HG03558 (cell line): ENCODE measurements at regions not wholly inside any gene's neighbourhood (a gene's known extent, or its start where the extent isn't known, plus 50 kb on each side); places are given as distances from the start of the nearest gene placed in this dataset.
"Not testable (repeated sequence)": the region's sequence is repeated elsewhere in the genome, so short reads cannot be mapped to it uniquely, and the experiment has no call there.

Source experiments
- ATAC-seq: cut with Tn5 transposase; IDR thresholded peaks from one replicate; pipeline ENCODE4 v1.9.1; 2021; ENCODE audit warnings: moderate number of reproducible peaks; ENCODE audit not compliant: unreplicated experiment; ENCODE audit errors: extremely low read depth

DNA sequence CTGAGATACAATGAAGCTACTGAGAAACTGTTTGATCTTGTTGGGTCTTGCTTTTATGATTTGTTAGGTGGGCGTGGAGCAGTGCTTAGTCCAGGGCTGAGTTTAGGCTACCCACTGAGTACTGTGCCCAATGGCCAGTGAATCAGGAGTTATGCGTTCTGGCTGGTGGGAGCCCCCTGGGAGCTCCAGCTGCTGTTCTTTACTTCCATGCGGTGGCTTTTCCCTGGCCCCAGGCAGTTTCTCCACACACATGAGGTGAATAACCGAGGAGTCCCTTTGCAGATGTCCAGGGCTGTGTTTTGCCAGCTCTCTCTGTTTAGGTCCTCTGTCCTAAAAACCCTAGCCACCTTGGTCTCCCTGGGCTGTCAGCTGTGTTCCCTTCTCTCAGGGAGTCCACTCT, 106.5 kb downstream of the KLF13 start:
- no peak for ATAC-seq

DNA sequence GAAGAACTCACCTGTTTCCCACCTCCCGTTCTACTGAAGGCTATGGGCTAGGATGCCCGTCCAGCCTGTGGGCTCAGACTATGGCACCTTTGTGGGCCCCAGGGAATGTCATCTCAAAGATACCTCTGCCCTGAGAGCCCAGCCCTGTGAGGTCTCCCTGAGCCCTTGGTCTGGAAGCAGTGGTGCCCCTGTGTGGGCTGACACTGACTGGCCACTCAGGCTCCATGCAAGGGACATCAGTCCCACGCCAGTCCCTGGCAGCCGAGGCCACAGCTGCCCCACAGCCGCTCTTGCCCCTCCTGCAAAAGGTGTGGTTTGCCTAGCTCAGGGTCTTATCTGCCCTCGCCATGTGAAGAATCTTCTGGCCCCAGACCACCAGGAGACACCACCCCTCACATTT, 106.9 kb downstream of the KLF13 start:
- ATAC-seq, result no peak

DNA sequence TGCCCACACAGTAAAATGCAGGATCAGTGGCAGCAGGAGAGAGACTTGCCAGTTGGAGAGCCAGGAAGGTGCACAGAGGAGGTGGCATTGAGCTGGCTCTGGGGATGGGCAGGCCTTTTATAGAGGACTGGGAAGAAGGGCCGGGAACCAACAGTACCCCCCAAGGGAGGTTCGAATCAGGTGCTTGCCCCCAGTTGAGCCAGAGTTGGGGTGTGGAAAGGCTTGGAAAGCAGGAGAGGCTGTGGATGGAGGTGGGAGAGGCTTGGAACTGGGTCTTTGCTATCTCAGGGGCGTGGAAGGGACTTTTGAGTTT, 107.6 kb downstream of the KLF13 start:
- no peak for ATAC-seq

DNA sequence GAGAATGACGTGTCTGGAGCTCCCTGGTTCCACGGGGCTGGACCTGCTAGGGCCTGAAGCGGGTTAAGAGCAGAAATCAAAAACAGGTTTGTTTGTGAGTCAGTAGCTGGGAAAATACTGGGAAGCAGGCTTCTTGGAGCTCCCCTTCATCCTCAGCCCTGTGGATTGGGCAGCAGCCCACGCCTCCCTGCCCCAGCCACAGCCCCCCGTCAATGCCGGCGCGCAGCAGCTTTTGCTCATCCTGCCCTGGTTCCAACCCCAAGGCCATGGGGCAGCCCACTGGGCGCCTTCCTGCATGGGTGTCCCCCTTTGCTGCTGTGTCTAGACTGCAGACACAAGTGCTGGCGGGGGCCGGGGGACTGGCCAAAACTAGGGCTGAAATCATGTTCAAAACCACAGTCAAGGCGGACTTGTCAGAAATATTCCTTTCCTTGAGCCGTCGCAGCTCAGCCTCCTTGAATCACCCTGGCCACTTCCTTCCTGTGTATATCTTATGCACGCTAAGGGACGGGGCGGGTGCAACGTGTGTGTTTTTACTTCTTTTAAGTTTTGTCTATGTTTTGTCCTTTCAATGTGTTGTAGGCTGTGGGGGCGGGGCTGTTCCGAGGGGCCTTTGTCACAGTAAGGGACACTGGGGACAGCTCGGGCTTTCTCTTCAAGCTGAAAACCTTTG, 108.1 kb downstream of the KLF13 start:
- peak; percentile 23 for ATAC-seq

DNA sequence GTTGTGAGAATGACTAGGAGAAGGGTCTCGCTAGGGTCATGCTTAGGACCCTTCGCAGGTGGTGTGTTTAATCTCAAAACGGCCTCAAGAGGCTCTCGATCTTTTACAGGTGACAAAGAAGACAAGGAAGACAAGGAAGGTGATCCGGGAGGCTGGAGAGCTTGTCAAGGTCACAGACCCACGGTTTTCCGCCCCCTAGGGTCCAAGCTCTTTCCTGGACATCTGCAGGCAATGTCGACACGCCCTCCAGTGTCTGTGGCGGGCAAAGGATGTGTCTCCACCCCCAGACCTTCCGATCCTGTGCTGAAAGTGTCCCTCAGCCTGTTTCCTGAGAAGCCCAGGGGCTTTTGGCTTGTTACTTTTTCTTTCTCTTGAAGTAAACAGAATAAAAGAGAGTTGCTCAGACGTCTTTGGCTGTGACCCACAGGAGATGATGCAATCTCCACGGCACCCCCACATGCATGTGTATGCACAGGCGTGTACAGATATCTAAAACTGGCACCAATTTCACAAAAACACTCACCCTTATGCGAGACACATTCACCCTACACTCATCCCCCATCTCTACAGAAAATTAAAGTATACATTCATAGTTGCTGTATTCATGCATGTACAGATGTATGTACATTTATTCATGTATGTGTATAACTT, 108.8 kb downstream of the KLF13 start:
- peak; percentile 52 for ATAC-seq

DNA sequence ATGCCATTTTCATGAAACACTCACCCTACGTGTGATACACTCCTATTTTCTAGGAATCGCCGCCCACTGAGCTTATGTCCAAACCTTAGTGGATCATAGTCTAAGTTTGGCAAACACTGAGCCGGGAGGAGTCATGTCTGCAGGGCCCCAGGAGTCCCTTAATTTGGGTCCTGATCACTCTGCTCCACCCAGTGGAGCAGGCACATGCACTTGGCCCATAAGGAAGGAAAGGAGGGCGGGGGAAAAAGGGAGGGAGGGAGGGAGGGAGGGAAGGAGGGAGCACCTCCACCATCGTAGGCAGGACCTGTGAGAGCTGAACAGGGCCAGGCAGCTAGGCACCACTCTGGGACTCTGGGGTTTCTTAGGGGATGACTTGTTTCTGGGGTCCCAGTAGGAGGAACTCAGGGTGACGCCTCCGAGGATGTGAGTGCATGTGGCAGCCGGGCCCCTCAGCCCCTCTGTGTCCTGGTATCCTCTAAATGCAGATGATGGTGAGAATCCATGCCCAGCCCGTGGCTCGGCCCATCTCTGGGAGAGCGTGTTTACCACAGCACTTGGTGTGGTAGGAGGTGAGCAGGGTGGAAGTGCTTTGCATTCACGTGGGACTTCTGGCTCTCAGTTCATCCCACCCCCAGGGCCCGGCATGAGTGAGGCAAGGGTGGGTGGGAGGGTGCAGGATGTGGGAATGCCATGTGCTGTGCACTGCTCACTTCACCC, 109.4 kb downstream of the KLF13 start:
- no peak for ATAC-seq

DNA sequence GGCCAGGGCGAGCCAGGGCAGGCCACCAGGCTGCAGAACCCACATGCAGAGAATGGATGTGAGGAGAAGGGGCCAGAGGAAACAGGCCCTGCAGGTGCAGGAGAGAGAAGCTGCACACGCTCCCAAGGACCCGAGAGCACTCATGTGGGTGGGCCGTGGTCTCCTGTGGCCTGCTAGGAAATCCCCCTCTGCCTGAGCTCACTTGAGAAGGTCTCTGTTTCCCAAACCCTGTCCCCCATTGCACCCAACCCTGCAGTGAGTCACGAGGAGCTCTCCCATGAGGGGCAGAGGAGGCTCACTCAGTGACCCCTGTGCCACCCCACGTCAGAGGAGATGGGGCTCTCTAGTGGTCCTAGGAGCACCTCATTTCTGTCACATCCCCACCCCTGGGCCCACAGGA, 111.1 kb downstream of the KLF13 start:
- no peak for ATAC-seq

DNA sequence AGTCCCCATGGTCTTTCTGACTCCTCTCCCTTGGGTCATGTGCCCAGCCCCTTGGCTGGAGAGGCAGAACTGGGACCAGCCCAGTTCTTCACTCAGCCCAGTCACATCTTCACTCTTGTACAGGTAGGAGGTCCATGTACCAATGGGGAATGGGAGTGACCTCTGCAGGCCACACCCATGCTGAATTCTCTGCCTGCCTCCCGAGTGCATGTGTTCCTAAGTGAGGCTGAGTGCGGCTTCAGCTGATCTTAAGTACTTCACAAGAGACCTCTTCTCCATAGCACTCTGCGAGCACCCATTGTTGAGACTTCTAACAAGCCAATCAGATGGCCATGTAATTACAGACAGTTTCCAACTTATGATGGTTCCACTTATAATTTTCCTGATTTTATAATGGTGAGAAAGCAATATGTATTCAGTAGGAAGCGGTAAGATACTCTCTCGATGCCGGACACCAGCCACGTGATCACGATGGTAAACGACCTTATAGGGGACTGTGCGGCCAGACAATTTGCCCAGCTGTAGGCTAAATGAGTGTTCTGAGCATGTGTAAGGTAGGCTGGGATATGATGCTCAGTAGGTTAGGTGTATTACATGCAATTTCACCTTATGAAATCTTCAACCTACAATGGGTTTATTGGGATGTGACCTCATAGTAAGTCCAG, 112.1 kb downstream of the KLF13 start:
- no peak for ATAC-seq

DNA sequence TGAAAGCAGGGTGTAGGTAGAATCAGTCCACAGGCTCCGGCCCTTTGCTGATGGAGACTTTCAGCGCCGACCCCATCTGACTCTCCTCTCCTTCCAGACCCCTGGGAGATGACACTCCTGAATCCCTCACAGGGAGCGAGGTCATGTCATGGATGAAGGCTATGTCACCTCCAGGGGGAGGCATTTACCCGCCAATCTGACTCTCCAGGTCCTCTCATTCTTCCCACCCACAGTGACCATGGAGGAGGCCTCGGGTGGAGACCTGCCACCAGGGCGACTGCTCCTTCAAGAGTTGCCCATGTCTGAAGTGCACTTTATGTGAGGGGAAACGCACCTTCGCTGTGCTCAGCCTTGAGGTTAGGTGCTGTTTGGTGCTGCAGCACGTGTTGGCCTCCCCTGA, 112.7 kb downstream of the KLF13 start:
- ATAC-seq, result no peak

DNA sequence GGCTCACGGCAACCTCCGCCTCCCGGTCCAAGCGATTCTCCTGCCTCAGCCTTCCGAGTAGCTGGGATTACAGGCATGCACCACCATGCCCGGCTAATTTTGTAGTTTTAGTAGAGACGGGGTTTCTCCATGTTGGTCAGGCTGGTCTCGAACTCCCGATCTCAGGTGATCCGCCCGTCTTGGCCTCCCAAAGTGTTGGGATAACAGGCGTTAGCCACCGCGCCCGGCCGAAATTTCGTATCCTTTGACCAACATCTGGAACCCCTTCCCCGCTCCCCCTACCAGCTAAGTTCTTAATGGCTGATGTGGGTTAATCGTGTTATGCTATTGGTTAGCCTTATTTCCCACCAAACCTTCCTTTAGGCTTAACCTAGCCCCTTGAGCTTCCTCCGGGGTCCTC, 113.6 kb downstream of the KLF13 start:
- not testable (repeated sequence) for ATAC-seq

DNA sequence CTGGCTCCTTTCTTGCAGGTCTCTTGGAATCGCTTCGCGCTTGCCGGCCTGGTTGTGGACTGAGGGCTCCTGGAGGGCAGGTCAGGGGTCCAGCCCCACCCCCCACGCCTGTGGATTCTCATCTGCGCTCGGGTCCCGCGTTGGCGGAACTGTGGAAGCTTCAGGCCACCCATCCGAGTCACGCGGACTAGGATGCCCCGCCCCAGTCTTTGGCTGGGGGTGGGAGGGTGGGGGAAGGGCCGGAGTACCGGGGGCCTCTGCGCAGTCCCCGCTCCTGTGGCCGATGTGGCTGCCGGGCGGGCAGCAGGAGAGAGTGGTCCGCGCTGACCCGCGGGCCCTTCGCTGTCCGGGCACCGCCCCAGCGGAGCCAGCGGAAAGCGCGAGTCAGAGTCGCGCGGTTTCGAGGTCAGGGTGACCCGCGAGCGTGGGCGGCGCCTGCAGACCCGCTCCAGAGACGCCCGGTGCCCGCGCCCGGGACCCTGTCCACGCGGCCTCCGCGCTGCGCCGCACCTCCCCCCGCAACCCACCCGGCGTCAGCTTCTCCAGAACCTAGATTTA, 114.2 kb downstream of the KLF13 start:
- ATAC-seq, result no peak

DNA sequence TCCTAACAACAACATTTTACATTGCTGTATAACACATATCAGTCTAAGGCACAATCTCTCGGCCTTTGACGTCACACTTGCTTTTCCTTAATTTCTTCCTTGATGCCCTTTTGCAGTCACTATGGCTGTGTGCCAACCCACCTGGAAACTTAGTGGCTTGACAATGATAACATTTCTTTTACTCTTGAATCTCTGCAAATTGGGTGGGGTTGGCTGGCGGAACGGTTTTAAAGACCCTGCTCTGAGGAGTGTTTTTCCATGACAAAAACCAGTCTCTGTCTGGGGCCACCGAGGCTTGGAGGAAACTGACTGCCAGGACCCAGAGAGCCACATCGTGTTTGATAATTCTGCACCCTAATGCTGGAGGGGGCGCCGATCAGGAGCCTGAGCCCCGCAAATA, 115.6 kb downstream of the KLF13 start:
- ATAC-seq, result no peak

DNA sequence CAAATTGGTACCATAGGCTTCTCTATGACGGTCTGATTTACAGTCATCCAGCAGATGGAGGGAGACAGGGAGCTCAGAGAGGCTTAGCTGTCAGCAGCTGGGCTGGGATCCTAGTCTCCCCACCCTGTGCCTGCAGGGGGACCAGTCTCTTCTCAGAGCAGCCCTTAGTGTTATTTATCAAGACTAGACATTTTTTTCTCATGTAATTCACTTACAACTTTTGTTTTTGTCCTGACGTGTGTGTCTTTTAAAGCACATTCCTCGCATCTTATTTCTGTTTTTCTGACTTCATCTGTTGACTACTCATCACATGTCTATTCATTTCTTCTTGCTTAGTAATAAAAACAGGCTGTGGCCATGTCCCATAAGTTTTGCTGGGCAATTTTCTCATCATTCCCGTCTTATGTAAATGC, 116.1 kb downstream of the KLF13 start:
- no peak for ATAC-seq

DNA sequence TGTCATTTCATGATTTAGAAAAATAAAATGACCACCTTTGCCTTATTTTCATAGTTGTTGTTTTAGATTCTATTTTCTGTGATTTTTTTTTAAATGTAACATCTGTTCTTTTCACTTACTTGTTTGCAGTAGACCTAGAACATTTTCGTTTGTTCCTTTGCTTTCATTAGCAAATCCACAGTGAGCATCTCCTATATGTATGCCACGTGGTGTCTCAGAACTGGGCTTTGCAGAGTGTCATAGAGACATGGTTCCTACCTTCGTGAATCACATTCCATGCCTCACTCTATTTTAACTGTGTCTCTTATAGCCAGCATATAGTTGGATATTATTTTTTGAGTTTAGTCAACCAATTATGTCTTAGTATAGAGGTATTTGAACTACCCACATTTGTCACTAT, 118.2 kb downstream of the KLF13 start:
- no peak for ATAC-seq

DNA sequence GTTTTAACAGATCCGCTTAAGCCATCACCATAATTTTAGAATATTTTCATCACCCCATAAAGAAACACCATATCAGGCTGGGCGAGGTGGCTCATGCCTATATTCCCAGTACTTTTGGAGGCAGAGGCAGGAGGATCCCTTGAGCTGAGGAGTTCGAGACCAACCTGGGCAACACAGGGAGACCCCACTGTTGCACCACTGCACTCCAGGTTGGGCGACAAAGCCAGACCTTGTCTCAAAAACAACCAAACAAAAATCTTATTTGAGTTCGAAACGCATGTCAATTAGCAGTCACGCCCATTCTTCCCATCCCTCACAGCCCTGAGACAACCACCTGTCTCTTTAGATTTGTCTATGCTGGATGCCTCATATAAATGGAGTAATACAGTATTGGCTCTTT, 119.9 kb downstream of the KLF13 start:
- ATAC-seq, result no peak

DNA sequence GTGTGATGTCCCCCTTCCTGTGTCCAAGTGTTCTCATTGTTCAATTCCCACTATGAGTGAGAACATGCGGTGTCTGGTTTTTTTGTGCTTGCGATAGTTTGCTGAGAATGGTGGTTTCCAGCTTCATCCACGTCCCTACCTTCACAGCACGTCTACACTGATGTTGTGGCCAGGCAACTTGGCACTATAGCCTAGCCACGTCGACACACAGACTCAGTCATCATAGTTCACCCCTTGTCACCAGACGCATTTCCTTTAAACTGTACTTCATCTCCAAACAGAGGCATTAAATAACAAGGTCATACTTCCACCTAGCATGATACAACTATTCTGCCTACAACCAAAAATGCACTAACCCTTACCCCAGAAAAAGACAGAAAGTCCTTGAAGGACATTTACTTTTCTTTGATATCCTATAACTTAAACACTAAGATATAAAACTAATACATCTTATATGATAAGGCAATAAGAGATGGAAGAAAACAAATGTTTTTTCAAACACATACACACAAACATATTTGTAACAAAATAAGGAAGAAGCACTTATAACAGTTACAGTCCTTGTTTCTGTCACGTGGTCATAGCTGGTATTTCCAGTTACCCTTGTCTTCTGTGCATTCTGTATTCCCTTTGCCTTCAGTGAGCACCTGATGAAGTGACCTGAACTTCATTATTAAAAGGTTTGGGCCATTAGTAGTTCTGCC, 121.4 kb downstream of the KLF13 start:
- no peak for ATAC-seq

DNA sequence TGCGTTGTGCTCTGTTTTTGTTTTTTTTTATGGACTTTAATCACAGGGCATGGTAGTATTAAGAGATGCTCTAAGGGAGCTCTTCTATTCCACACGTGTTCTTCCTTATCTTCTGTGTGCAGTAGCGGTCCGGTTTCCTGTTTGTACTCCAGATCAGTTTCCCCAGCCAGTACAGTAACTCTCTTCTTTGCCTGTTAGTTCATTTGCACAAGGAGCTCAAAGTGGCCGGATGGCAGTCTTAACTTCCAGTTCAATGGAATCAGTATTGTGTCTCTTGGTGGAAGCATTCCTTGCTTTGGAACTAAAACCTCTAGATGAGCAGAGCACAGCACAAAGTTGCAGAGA, 122.0 kb downstream of the KLF13 start:
- no peak for ATAC-seq

DNA sequence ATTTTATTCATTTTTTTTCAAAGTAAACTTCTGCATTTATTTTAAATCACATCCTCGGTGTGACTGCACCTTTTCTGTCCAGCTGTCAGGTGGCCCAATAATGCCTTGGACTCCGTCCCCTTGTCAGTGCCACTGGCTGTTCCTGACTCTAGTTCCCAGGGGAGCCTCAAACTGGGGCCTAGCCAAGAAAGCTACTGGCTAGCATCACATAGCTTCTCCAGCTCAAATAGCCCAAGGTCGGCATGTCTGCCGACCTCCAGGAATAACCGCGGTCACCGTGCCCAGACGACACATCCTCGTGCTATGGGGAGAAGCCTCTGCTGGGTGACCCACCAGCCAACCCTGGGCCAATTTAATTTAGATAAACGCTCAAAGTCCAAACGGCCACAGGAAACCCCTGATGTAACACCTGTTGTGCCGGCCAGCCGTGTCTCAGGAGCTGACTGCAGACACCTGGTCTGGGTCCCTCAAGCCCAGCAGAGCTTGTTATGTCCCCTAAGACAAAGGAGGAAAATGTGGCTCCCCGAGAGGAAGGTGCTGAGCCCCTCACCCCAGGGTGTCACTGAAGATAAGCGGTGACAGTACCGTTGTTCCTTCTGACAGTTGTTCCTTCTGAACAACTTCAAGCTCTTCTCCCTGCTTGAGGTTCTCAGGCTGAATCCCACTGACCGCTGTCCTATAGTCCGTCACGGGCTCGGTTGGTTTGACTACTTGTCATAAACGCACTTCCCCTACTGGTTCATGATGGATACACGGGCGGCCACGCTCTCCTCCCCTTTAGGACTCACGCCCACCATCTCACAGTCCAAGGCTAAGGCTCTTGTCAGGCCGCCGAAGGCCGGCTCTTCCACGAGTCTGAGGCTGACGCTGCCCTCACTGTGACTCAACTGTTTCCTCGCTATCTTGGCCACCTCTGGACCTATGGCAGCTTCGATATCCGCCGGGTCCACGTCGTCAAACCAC, 126.2 kb downstream of the KLF13 start:
- no peak for ATAC-seq

DNA sequence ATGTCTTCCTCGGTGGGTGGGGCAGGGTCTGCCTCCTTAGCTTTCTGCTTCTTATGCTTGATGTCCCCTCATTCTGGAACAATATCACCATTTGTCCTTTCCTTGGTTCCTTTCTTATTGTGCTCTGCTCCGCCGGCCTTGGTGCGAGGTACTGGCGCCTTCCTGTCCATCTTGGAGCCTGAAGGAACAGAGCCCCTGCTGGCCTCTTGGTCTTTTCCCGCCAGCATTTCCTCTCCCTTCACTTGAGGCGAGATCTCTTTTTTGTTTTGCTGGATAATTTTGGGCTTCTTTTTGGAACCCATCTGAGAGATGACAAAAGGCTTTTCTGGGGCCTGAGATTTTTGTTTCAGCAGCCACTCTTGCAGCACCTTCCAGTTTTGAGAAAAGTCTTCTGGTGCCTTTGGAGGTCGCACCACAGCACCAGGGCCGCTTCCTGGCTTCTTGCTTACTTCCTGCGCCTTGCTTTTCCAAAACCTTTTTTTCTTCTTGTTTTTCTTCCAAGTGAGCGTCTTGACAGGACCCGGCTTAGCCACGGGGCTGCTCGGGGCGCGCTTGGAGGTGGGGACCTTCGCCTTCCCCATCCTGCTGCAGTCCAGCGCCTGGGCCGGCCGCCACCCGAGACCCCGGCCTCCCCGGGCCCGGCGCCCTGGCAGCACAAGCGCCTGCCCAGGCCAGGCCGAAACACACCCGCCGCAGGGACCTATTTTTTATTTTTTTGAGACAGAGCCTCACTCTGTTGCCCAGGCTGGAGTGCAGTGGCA, 127.1 kb downstream of the KLF13 start:
- no peak for ATAC-seq
